A549 (cell line): ENCODE measurements at regions not wholly inside any gene's neighbourhood (a gene's known extent, or its start where the extent isn't known, plus 50 kb on each side); places are given as distances from the start of the nearest gene placed in this dataset.

Source experiments
- ATAC-seq, 2 experiments: fragments of 200-7000 bp in 1 of 2; fragments of >200 bp in 1 of 2; cut with Nextera tagmentation in 1 of 2; cut with Tn5 transposase in 1 of 2; 3 replicates each; pipeline versions ENCODE4 v1.8.0 to v1.9.1; 2018 to 2020; ENCODE audit warnings: mild to moderate bottlenecking in 1 of 2, moderate library complexity in 1 of 2
- CTCF ChIA-PET: fragments of 300-600 bp; sonication (Branson Sonifier 250); formaldehyde crosslinking; extraction: SDS; loops from one replicate; lab custom pipeline; 2021; ENCODE audit warnings: antibody characterized with exemption, inconsistent platforms; lab: Yijun Ruan, JAX
- POLR2A ChIA-PET: fragments of 350-600 bp; formaldehyde crosslinking; extraction: SDS; loops from one replicate; lab custom pipeline; 2021; ENCODE audit warnings: antibody characterized with exemption, inconsistent platforms; lab: Yijun Ruan, JAX
- DNase-seq, 2 experiments: peaks; one replicate each; pipeline versions ENCODE4 v3.0.0 to v3.0.0-alpha.2; 2011 to 2016; ENCODE audit warnings: low read depth in 1 of 2, low spot score in 1 of 2
- FAIRE-seq: peaks from 2 replicates; lab custom pipeline; 2011; peaks lifted over from hg19 to GRCh38; lab: Jason Lieb, UNC
- H3K27ac ChIP-seq, 2 experiments: fragments of >200 bp; sonication (Bioruptor Twin); formaldehyde crosslinking; 3 replicates each; pipeline ENCODE4 v1.5.1; 2016 to 2017
- H3K4me1 ChIP-seq: fragments of >200 bp; sonication (Bioruptor Twin); formaldehyde crosslinking; 3 replicates; pipeline ENCODE4 v1.6.1; 2016
- H3K4me2 ChIP-seq: fragments of >200 bp; sonication (Bioruptor Twin); formaldehyde crosslinking; 3 replicates; pipeline ENCODE4 v1.6.1; 2016
- H3K4me3 ChIP-seq: fragments of >200 bp; sonication (Bioruptor Twin); formaldehyde crosslinking; 3 replicates; pipeline ENCODE4 v1.5.1; 2016
- H3K9me3 ChIP-seq: fragments of >200 bp; sonication (Bioruptor Twin); formaldehyde crosslinking; 3 replicates; pipeline ENCODE4 v1.6.1; 2016
- BHLHE40 ChIP-seq: IDR thresholded peaks from 2 replicates; pipeline ENCODE4 v1.6.1; 2012; ENCODE audit warnings: low read depth, low read length, inconsistent platforms
- CEBPB ChIP-seq, 2 experiments: fragments of >200 bp in 1 of 2; sonication (Bioruptor Twin) in 1 of 2; formaldehyde crosslinking in 1 of 2; IDR thresholded peaks; 2 replicates each; pipeline ENCODE4 v1.6.1; 2012 to 2016
- EHF ChIP-seq: fragments of 250-450 bp; sonication (Bioruptor Pico); IDR thresholded peaks from 2 replicates; pipeline ENCODE4 v1.5.0; 2020; ENCODE audit warnings: mild to moderate bottlenecking
- FOXS1 ChIP-seq: fragments of 250-450 bp; sonication (Bioruptor Pico); IDR thresholded peaks from 2 replicates; pipeline ENCODE4 v1.5.0; 2020; ENCODE audit warnings: mild to moderate bottlenecking, moderate library complexity
- GATA3 ChIP-seq: IDR thresholded peaks from 2 replicates; pipeline ENCODE4 v1.6.1; 2012; ENCODE audit warnings: borderline replicate concordance
- HES2 ChIP-seq: fragments of >200 bp; sonication (Bioruptor Twin); formaldehyde crosslinking; IDR thresholded peaks from 2 replicates; pipeline ENCODE4 v1.6.1; 2016
- HEYL ChIP-seq: fragments of 250-450 bp; sonication (Bioruptor Pico); IDR thresholded peaks from 2 replicates; pipeline ENCODE4 v1.8.0; 2021; ENCODE audit warnings: mild to moderate bottlenecking, moderate library complexity
- HMGXB4 ChIP-seq: fragments of 250-450 bp; sonication (Bioruptor Pico); IDR thresholded peaks from 2 replicates; pipeline ENCODE4 v1.5.0; 2021; ENCODE audit warnings: mild to moderate bottlenecking, moderate library complexity, borderline replicate concordance
- KDM1A ChIP-seq: fragments of 200-600 bp; sonication (generic); IDR thresholded peaks from 2 replicates; pipeline ENCODE4 v1.6.1; 2016; ENCODE audit warnings: low read depth, mild to moderate bottlenecking
- MAFK ChIP-seq: fragments of 450-650 bp; IDR thresholded peaks from 2 replicates; pipeline ENCODE4 v1.6.1; 2014; ENCODE audit not compliant: partially characterized antibody
- MAZ ChIP-seq: fragments of 150-350 bp; IDR thresholded peaks from 2 replicates; pipeline ENCODE4 v1.6.1; 2014; ENCODE audit warnings: antibody characterized with exemption, low read depth, low read length, borderline replicate concordance
- NR3C1 ChIP-seq: fragments of >200 bp; sonication (Bioruptor Twin); formaldehyde crosslinking; IDR thresholded peaks from 3 replicates; pipeline ENCODE4 v1.6.1; 2017
- RNF2 ChIP-seq: fragments of 200-600 bp; sonication (generic); IDR thresholded peaks from 2 replicates; pipeline ENCODE4 v1.6.1; 2016; ENCODE audit warnings: low read depth, mild to moderate bottlenecking, antibody characterized with exemption, moderate library complexity, borderline replicate concordance
- SMC3 ChIP-seq: fragments of >200 bp; sonication (Bioruptor Twin); formaldehyde crosslinking; IDR thresholded peaks from 3 replicates; pipeline ENCODE4 v1.6.1; 2018; ENCODE audit warnings: inconsistent platforms
- USF2 ChIP-seq: fragments of 450-650 bp; IDR thresholded peaks from 2 replicates; pipeline ENCODE4 v1.6.1; 2014; ENCODE audit warnings: antibody characterized with exemption
- ZNF302 ChIP-seq: fragments of 250-450 bp; sonication (Bioruptor Pico); IDR thresholded peaks from 2 replicates; pipeline ENCODE4 v1.9.0; 2021; ENCODE audit warnings: inconsistent platforms, mild to moderate bottlenecking, moderate library complexity
- ZSCAN20 ChIP-seq: fragments of 250-450 bp; sonication (Bioruptor Pico); IDR thresholded peaks from 2 replicates; pipeline ENCODE4 v1.8.0; 2022; ENCODE audit warnings: mild to moderate bottlenecking, moderate library complexity
- WGBS: methylation state at CpG from one replicate; pipeline ENCODE4 v1.1.6; 2017; ENCODE audit errors: missing lambda C conversion rate; 5-methylcytosine and 5-hydroxymethylcytosine counted together
- TF ChIP-seq, protein P1 (sequence below): IDR thresholded peaks from 2 replicates; pipeline ENCODE4 v1.6.1; 2012
- TF ChIP-seq, protein P2 (sequence below): IDR thresholded peaks from 2 replicates; pipeline ENCODE4 v1.6.1; 2012; ENCODE audit warnings: low read depth, borderline replicate concordance
- TF ChIP-seq, protein P3 (sequence below): fragments of >200 bp; sonication (Bioruptor Twin); formaldehyde crosslinking; IDR thresholded peaks from 3 replicates; pipeline ENCODE4 v1.6.1; 2016

DNA sequence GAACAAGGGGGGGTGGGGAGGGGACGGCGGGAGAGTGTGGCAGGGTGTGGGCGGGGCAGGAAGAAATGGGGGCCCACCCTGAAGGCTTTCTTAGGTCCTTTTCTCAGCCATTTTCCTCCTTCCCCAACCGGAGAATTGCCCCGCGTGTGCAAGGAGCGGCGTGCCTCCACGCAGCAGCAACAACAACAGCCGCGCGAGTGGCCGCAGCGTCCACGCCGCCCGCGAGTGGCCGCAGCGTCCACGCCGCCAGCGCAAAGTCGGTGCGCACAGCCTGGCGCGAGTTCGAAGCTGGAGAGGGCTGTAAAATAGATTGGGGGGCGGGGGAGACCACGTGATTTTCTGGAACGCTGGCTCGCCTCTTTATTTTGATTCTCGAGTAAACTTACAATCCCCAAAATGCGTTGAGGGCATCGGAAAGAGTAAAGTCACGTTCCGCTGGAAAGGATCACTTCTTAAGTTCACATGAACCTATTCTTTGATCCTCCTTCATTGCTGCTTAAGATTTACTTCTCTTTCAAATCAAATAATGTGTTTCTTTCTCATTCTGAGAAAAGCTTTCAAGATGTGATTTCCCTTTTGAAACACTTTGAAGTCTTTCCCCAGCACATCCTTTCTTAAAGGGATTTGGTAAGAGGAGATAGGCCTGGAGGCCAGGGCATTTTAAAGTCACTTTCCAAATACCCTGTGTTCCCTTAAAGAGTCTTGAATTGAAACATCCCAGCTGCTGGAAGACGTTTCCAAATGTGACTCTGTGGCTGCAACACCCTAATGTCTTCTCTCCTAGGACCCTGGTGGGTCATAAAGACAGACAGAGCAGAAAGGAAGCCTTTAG lies 66.7 kb upstream of the ZNF217 start (continued):
- TF ChIP-seq USF2 (peak; percentile 69), HMGXB4 (no peak), NR3C1 (no peak), BHLHE40 (no peak), KDM1A (no peak), MAZ (no peak), CEBPB (IDR thresholded peaks at IDR 0.05) (no peak), HEYL (CRISPR knock-in tag) (no peak), RNF2 (no peak), ZNF302 (CRISPR knock-in tag) (no peak), ZSCAN20 (CRISPR knock-in tag) (no peak), MAFK (no peak), GATA3 (no peak), SMC3 (0 out of 3 replicates have a peak, but pooled peaks have one; percentile 7), HES2 (no peak), FOXS1 (CRISPR knock-in tag) (no peak)
- TF ChIP-seq, protein P1, sequence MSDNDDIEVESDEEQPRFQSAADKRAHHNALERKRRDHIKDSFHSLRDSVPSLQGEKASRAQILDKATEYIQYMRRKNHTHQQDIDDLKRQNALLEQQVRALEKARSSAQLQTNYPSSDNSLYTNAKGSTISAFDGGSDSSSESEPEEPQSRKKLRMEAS, result peak; percentile 79
- TF ChIP-seq, protein P2, sequence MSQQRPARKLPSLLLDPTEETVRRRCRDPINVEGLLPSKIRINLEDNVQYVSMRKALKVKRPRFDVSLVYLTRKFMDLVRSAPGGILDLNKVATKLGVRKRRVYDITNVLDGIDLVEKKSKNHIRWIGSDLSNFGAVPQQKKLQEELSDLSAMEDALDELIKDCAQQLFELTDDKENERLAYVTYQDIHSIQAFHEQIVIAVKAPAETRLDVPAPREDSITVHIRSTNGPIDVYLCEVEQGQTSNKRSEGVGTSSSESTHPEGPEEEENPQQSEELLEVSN, result 0 out of 2 replicates have a peak, but pooled peaks have one; percentile 13
- TF ChIP-seq, protein P3, sequence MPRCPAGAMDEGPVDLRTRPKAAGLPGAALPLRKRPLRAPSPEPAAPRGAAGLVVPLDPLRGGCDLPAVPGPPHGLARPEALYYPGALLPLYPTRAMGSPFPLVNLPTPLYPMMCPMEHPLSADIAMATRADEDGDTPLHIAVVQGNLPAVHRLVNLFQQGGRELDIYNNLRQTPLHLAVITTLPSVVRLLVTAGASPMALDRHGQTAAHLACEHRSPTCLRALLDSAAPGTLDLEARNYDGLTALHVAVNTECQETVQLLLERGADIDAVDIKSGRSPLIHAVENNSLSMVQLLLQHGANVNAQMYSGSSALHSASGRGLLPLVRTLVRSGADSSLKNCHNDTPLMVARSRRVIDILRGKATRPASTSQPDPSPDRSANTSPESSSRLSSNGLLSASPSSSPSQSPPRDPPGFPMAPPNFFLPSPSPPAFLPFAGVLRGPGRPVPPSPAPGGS, result 0 out of 3 replicates have a peak, but pooled peaks have one; percentile 33

DNA sequence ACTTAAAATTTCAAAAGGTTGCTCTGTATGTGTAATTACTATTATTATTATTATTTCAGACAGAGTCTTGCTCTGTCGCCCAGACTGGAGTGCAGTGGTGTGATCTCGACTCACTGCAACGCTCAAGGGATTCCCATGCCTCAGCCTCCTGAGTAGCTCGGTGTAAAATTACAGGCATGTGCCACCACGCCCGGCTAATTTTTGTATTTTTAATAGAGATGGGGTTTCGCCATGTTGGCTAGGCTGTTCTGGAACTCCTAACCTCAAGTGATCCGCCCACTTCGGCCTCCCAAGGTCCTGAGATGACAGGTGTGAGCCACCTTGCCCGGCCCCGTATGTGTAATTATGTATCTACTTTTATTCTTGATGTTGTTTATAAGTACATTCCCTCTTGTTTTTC lies 65.3 kb upstream of the ZNF217 start:
- no peak for DNase-seq
- no peak overlapping the region for H3K4me3 ChIP-seq
- FAIRE-seq, result no peak
- no peak overlapping the region; the same call in 2 of the 3 replicates for H3K4me2 ChIP-seq
- POLR2A ChIA-PET, result interaction anchor here (0.6 to 3.0 kb wide), 4 partner anchors 36 to 170 kb away, joined by 3 to 11 read pairs (median 8); no protein-coding TSS in a partner anchor
- WGBS, result 87% methylated on average over 11 of the region's 11 CpGs
- H3K27ac ChIP-seq, result peak overlapping the region in 1 of 2 experiments; percentile 90; a peak in 3 of 6 replicates
- ATAC-seq, result no peak
- H3K4me1 ChIP-seq, result peaks cover 53% of the 10 kb centered on the region
- no peaks in the 10 kb centered on the region for H3K9me3 ChIP-seq
- no peak for TF ChIP-seq EHF
- TF ChIP-seq, all 56 proteins: peak for 0
- CTCF ChIA-PET, result interaction anchor here (0.6 to 1.6 kb wide), 6 partner anchors 14 to 257 kb away, joined by 3 to 5 read pairs (median 4); no protein-coding TSS in a partner anchor
